GM19324 (cell line): ENCODE measurements at regions not wholly inside any gene's neighbourhood (a gene's known extent, or its start where the extent isn't known, plus 50 kb on each side); places are given as distances from the start of the nearest gene placed in this dataset.

Experiments used
- ATAC-seq: cut with Tn5 transposase; IDR thresholded peaks from one replicate; pipeline ENCODE4 v1.9.1; 2021; ENCODE audit warnings: mild to moderate bottlenecking, moderate library complexity; ENCODE audit not compliant: unreplicated experiment, low FRiP score

GRCh38 chr9:87434366-87434765 lies 63.3 kb upstream of the DAPK1 start:
- ATAC-seq, result no peak

GRCh38 chr9:87435189-87435880 lies 62.3 kb upstream of the DAPK1 start:
- ATAC-seq, result no peak

- ATAC-seq, result no peak
Observed at GRCh38 chr9:87436716-87437115, 61.0 kb upstream of the DAPK1 start.

- no peak for ATAC-seq
Observed at GRCh38 chr9:87437966-87438365, 59.7 kb upstream of the DAPK1 start.

GRCh38 chr9:87441251-87441650 lies 56.4 kb upstream of the DAPK1 start:
- no peak for ATAC-seq

GRCh38 chr9:87442451-87442850 lies 55.2 kb upstream of the DAPK1 start:
- no peak for ATAC-seq

- ATAC-seq, result no peak
Observed at GRCh38 chr9:87443006-87443405, 54.7 kb upstream of the DAPK1 start.

- no peak for ATAC-seq
Observed at GRCh38 chr9:87443461-87443860, 54.2 kb upstream of the DAPK1 start.

- peak; percentile 92 for ATAC-seq
Observed at GRCh38 chr9:87445646-87446045, 52.0 kb upstream of the DAPK1 start.

GRCh38 chr9:87446527-87446926 lies 51.1 kb upstream of the DAPK1 start:
- ATAC-seq, result no peak

GRCh38 chr9:87447547-87448432 lies 49.9 kb upstream of the DAPK1 start:
- no peak for ATAC-seq
